ENCODE measurements at regions not wholly inside any gene's neighbourhood (a gene's known extent, or its start where the extent isn't known, plus 50 kb on each side); places are given as distances from the start of the nearest gene placed in this dataset.

- Histone ChIP-seq H3K9me3 (no peaks in the 10 kb centered on the region), H3K4me1 (peaks cover 0 to 11% (median 0%) of the 10 kb centered on the region in 4 donors), H3K36me3 (no peaks in the 10 kb centered on the region), H3K4me3 (no peak overlapping the region), H3K27ac (no peak overlapping the region), H3K27me3 (no peaks in the 10 kb centered on the region)
- ATAC-seq (ENCODE audit: low FRiP score in 2 of 2): no peak
- DNase-seq: no peak
- TF ChIP-seq POLR2AphosphoS5 (IDR thresholded peaks at IDR 0.05) (no peak), POLR2A (IDR thresholded peaks at IDR 0.05) (no peak), CTCF (IDR thresholded peaks at IDR 0.05) (no peak), EP300 (IDR thresholded peaks at IDR 0.05) (no peak)
- WGBS, 2 donors: 24 to 36% methylated on average over 1 of the region's 1 CpG
These were observed 155.5 kb downstream of the SLC7A11 start for GRCh38 chr4:138086611-138087041.

- Histone ChIP-seq H3K36me3 (no peaks in the 10 kb centered on the region), H3K27ac (no peak overlapping the region), H3K4me1 (peaks cover 0 to 6% (median 0%) of the 10 kb centered on the region in 4 donors), H3K9me3 (no peaks in the 10 kb centered on the region), H3K27me3 (no peaks in the 10 kb centered on the region), H3K4me3 (no peak overlapping the region)
- no peak for ATAC-seq (ENCODE audit: low FRiP score in 2 of 2)
- DNase-seq: no peak
- WGBS, 2 donors: 63 to 64% methylated on average over 5 of the region's 5 CpGs
- TF ChIP-seq EP300 (IDR thresholded peaks at IDR 0.05): no peak
- TF ChIP-seq CTCF (IDR thresholded peaks at IDR 0.05): no peak
- TF ChIP-seq POLR2A (IDR thresholded peaks at IDR 0.05): no peak
- TF ChIP-seq POLR2AphosphoS5 (IDR thresholded peaks at IDR 0.05): no peak
These were observed 156.3 kb downstream of the SLC7A11 start for GRCh38 chr4:138085736-138086305.

GRCh38 chr4:138078751-138079520 lies 163.2 kb downstream of the SLC7A11 start:
- no peaks in the 10 kb centered on the region for H3K27me3 ChIP-seq
- no peak overlapping the region for H3K27ac ChIP-seq
- no peaks in the 10 kb centered on the region for H3K9me3 ChIP-seq
- H3K4me1 ChIP-seq: no peaks in the 10 kb centered on the region
- DNase-seq (no peak), ATAC-seq (ENCODE audit: low FRiP score in 2 of 2) (no peak)
- no peaks in the 10 kb centered on the region for H3K36me3 ChIP-seq
- no peak overlapping the region for H3K4me3 ChIP-seq
- 79 to 80% methylated on average over 4 of the region's 4 CpGs for WGBS, 2 donors
- TF ChIP-seq CTCF (IDR thresholded peaks at IDR 0.05) (no peak), POLR2AphosphoS5 (IDR thresholded peaks at IDR 0.05) (no peak), POLR2A (IDR thresholded peaks at IDR 0.05) (no peak)

- 70 to 86% methylated on average over 2 of the region's 2 CpGs for WGBS, 2 donors
- TF ChIP-seq CTCF (IDR thresholded peaks at IDR 0.05) (no peak), POLR2AphosphoS5 (IDR thresholded peaks at IDR 0.05) (no peak), POLR2A (IDR thresholded peaks at IDR 0.05) (no peak), EP300 (IDR thresholded peaks at IDR 0.05) (no peak)
- Histone ChIP-seq H3K4me3 (no peak overlapping the region), H3K27me3 (no peaks in the 10 kb centered on the region), H3K4me1 (no peaks in the 10 kb centered on the region), H3K27ac (no peak overlapping the region), H3K36me3 (no peaks in the 10 kb centered on the region), H3K9me3 (no peaks in the 10 kb centered on the region)
- no peak for ATAC-seq (ENCODE audit: low FRiP score in 2 of 2)
- no peak for DNase-seq
These were observed 163.9 kb downstream of the SLC7A11 start for GRCh38 chr4:138078253-138078652.

- no peaks in the 10 kb centered on the region for H3K4me1 ChIP-seq
- no peaks in the 10 kb centered on the region for H3K27me3 ChIP-seq
- WGBS, 2 donors: 92 to 97% methylated on average over 1 of the region's 1 CpG
- no peaks in the 10 kb centered on the region for H3K36me3 ChIP-seq
- TF ChIP-seq CTCF (IDR thresholded peaks at IDR 0.05) (no peak), POLR2AphosphoS5 (IDR thresholded peaks at IDR 0.05) (no peak), EP300 (IDR thresholded peaks at IDR 0.05) (no peak), POLR2A (IDR thresholded peaks at IDR 0.05) (no peak)
- H3K27ac ChIP-seq: no peak overlapping the region
- no peaks in the 10 kb centered on the region for H3K9me3 ChIP-seq
- H3K4me3 ChIP-seq: no peak overlapping the region
- DNase-seq (no peak), ATAC-seq (ENCODE audit: low FRiP score in 2 of 2) (no peak)
These were observed 165.6 kb downstream of the SLC7A11 start for GRCh38 chr4:138076561-138076960.

All from upper lobe of left lung (tissue), 6 donors.